HEK293 (cell line): ENCODE measurements at regions not wholly inside any gene's neighbourhood (a gene's known extent, or its start where the extent isn't known, plus 50 kb on each side); places are given as distances from the start of the nearest gene placed in this dataset.

ENCODE experiments used
- CTCF ChIA-PET: fragments of 350-600 bp; formaldehyde crosslinking; extraction: SDS; loops from one replicate; lab custom pipeline; 2021; ENCODE audit warnings: antibody characterized with exemption; lab: Yijun Ruan, JAX
- POLR2A ChIA-PET: fragments of 300-600 bp; formaldehyde crosslinking; extraction: SDS; loops from one replicate; lab custom pipeline; 2020; ENCODE audit warnings: antibody characterized with exemption, inconsistent platforms; lab: Yijun Ruan, JAX
- H3K27ac ChIP-seq: fragments of 200-500 bp; sonication (Bioruptor generic); 2 replicates; pipeline ENCODE4 v1.5.1; 2014; ENCODE audit warnings: low read depth, low read length, control low read depth, inconsistent platforms; ENCODE audit errors: extremely low read depth
- H3K36me3 ChIP-seq, 2 experiments: fragments of 200-500 bp in 1 of 2; sonication (Bioruptor generic) in 1 of 2; 1 replicate in 1 of 2; 2 replicates in 1 of 2; pipeline ENCODE4 v1.5.1; 2014 to 2017; ENCODE audit warnings: inconsistent platforms in 2 of 2, low read length in 2 of 2; ENCODE audit not compliant: control insufficient read depth in 2 of 2, insufficient read depth in 1 of 2
- H3K4me1 ChIP-seq: fragments of 200-500 bp; sonication (Bioruptor generic); 2 replicates; pipeline ENCODE4 v1.5.1; 2014; ENCODE audit warnings: mild to moderate bottlenecking, low read length, inconsistent platforms; ENCODE audit not compliant: control insufficient read depth, insufficient read depth
- H3K4me3 ChIP-seq: 2 replicates; pipeline ENCODE4 v1.5.1; 2011; ENCODE audit warnings: low read depth, mild to moderate bottlenecking, control low read depth, low read length, moderate library complexity
- H3K9me3 ChIP-seq: fragments of 200-500 bp; sonication (Bioruptor generic); 2 replicates; pipeline ENCODE4 v1.5.1; 2014; ENCODE audit warnings: low read depth, low read length, inconsistent platforms; ENCODE audit not compliant: control insufficient read depth, insufficient read depth
- EGR2 ChIP-seq: fragments of 450-650 bp; formaldehyde crosslinking; IDR thresholded peaks from 2 replicates; pipeline ENCODE4 v1.5.1; 2016; ENCODE audit warnings: low read depth, missing biosample characterization, missing genetic modification characterization
- HOXC10 ChIP-seq: sonication (generic); formaldehyde crosslinking; IDR thresholded peaks from 2 replicates; pipeline ENCODE4 v1.8.1; 2023; ENCODE audit warnings: mild to moderate bottlenecking, missing genetic modification reagents
- HOXD13 ChIP-seq: sonication (generic); formaldehyde crosslinking; IDR thresholded peaks from 2 replicates; pipeline ENCODE4 v1.8.0; 2022; ENCODE audit warnings: missing genetic modification reagents, borderline replicate concordance
- OVOL3 ChIP-seq: fragments of 450-650 bp; formaldehyde crosslinking; IDR thresholded peaks from 2 replicates; pipeline ENCODE4 v1.5.1; 2016; ENCODE audit warnings: missing biosample characterization, missing genetic modification characterization
- SALL2 ChIP-seq: fragments of 450-650 bp; formaldehyde crosslinking; IDR thresholded peaks from 2 replicates; pipeline ENCODE4 v1.5.0; 2017; ENCODE audit warnings: missing biosample characterization, mild to moderate bottlenecking, missing genetic modification characterization, borderline replicate concordance
- ZBTB1 ChIP-seq: fragments of 450-650 bp; formaldehyde crosslinking; IDR thresholded peaks from 2 replicates; pipeline ENCODE4 v1.5.1; 2016; ENCODE audit warnings: missing biosample characterization, missing genetic modification characterization
- ZFP37 ChIP-seq: fragments of 450-650 bp; formaldehyde crosslinking; IDR thresholded peaks from 2 replicates; pipeline ENCODE4 v1.5.1; 2016; ENCODE audit warnings: missing biosample characterization, missing genetic modification characterization
- ZNF146 ChIP-seq: fragments of 450-650 bp; formaldehyde crosslinking; IDR thresholded peaks from 2 replicates; pipeline ENCODE4 v1.5.1; 2016; ENCODE audit warnings: missing biosample characterization, missing genetic modification characterization
- ZNF19 ChIP-seq: fragments of 450-650 bp; formaldehyde crosslinking; IDR thresholded peaks from 2 replicates; pipeline ENCODE4; 2016; ENCODE audit warnings: missing biosample characterization, missing genetic modification characterization, low read depth
- ZNF2 ChIP-seq: fragments of 450-650 bp; formaldehyde crosslinking; IDR thresholded peaks from 2 replicates; pipeline ENCODE4 v1.5.1; 2016; ENCODE audit warnings: missing biosample characterization, missing genetic modification characterization
- ZNF214 ChIP-seq: fragments of 450-650 bp; formaldehyde crosslinking; IDR thresholded peaks from 2 replicates; pipeline ENCODE4 v1.5.1; 2017; ENCODE audit warnings: missing biosample characterization, mild to moderate bottlenecking, missing genetic modification characterization, borderline replicate concordance
- ZNF221 ChIP-seq: fragments of 450-650 bp; formaldehyde crosslinking; IDR thresholded peaks from 2 replicates; pipeline ENCODE4 v1.5.1; 2017; ENCODE audit warnings: missing biosample characterization, missing genetic modification characterization, borderline replicate concordance
- ZNF266 ChIP-seq: fragments of 450-650 bp; formaldehyde crosslinking; IDR thresholded peaks from 2 replicates; pipeline ENCODE4 v1.5.1; 2016; ENCODE audit warnings: missing biosample characterization, missing genetic modification characterization, low read depth
- ZNF404 ChIP-seq: fragments of 450-650 bp; formaldehyde crosslinking; IDR thresholded peaks from 2 replicates; pipeline ENCODE4 v1.5.1; 2017; ENCODE audit warnings: missing biosample characterization, missing genetic modification characterization
- ZNF600 ChIP-seq: fragments of 450-650 bp; formaldehyde crosslinking; IDR thresholded peaks from 2 replicates; pipeline ENCODE4 v1.5.1; 2016; ENCODE audit warnings: missing biosample characterization, missing genetic modification characterization
- ZNF624 ChIP-seq: fragments of 450-650 bp; formaldehyde crosslinking; IDR thresholded peaks from 2 replicates; pipeline ENCODE4 v1.5.1; 2017; ENCODE audit warnings: missing biosample characterization, missing genetic modification characterization
- ZNF76 ChIP-seq: fragments of 450-650 bp; formaldehyde crosslinking; IDR thresholded peaks from 2 replicates; pipeline ENCODE4; 2016; ENCODE audit warnings: low read depth, missing biosample characterization, missing genetic modification characterization, borderline replicate concordance
- ZNF777 ChIP-seq: fragments of 450-650 bp; formaldehyde crosslinking; IDR thresholded peaks from 2 replicates; pipeline ENCODE4 v1.5.1; 2017; ENCODE audit warnings: missing biosample characterization, missing genetic modification characterization, borderline replicate concordance
- ZNF791 ChIP-seq: fragments of 450-650 bp; formaldehyde crosslinking; IDR thresholded peaks from 2 replicates; pipeline ENCODE4 v1.5.1; 2016; ENCODE audit warnings: missing biosample characterization, missing genetic modification characterization
- ZSCAN16 ChIP-seq: fragments of 450-650 bp; formaldehyde crosslinking; IDR thresholded peaks from 2 replicates; pipeline ENCODE4 v1.5.1; 2016; ENCODE audit warnings: missing biosample characterization, missing genetic modification characterization
- ZXDB ChIP-seq: fragments of 450-650 bp; formaldehyde crosslinking; IDR thresholded peaks from 2 replicates; pipeline ENCODE4 v1.5.1; 2016; ENCODE audit warnings: missing biosample characterization, missing genetic modification characterization
- TF ChIP-seq, protein P1 (sequence below): fragments of 450-650 bp; formaldehyde crosslinking; optimal IDR thresholded peaks from 2 replicates; pipeline ENCODE3; 2016; ENCODE audit warnings: missing biosample characterization, mild to moderate bottlenecking, missing genetic modification characterization
- TF ChIP-seq, protein P2 (sequence below): fragments of 450-650 bp; formaldehyde crosslinking; IDR thresholded peaks from 2 replicates; pipeline ENCODE4 v1.5.1; 2016; ENCODE audit warnings: missing biosample characterization, missing genetic modification characterization
- TF ChIP-seq, protein P3 (sequence below): fragments of 450-650 bp; formaldehyde crosslinking; IDR thresholded peaks from 2 replicates; pipeline ENCODE4 v1.5.1; 2016; ENCODE audit warnings: missing biosample characterization, missing genetic modification characterization
- TF ChIP-seq, protein P4 (sequence below): fragments of 450-650 bp; formaldehyde crosslinking; IDR thresholded peaks from 2 replicates; pipeline ENCODE4 v1.5.1; 2016; ENCODE audit warnings: missing biosample characterization, missing genetic modification characterization
- TF ChIP-seq, protein P5 (sequence below): fragments of 450-650 bp; formaldehyde crosslinking; IDR thresholded peaks from 2 replicates; pipeline ENCODE4 v1.5.1; 2016; ENCODE audit warnings: missing biosample characterization, missing genetic modification characterization

DNA sequence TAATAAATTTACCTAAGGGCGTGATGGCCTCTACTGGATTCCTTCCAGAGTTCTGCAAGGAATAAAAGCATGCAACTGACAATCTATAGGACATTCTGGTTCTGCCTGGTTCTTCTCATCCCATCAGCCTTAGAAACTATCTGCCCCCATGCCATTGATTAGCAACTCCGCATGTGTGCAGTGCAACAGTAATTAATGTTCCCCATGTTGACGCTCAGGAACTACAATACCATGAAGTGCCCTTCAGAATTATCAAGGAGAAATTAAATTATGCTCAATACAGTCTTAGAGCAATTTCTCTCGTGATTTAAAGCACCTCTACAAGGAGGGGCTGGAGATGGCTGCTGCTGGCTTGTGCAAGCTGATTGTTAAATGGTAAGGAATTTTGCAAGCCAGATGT, 61.7 kb upstream of the MAP4K3 start (continued):
- TF ChIP-seq, protein P1, sequence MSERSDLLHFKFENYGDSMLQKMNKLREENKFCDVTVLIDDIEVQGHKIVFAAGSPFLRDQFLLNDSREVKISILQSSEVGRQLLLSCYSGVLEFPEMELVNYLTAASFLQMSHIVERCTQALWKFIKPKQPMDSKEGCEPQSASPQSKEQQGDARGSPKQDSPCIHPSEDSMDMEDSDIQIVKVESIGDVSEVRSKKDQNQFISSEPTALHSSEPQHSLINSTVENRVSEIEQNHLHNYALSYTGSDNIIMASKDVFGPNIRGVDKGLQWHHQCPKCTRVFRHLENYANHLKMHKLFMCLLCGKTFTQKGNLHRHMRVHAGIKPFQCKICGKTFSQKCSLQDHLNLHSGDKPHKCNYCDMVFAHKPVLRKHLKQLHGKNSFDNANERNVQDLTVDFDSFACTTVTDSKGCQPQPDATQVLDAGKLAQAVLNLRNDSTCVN = no peak
- TF ChIP-seq, protein P2, sequence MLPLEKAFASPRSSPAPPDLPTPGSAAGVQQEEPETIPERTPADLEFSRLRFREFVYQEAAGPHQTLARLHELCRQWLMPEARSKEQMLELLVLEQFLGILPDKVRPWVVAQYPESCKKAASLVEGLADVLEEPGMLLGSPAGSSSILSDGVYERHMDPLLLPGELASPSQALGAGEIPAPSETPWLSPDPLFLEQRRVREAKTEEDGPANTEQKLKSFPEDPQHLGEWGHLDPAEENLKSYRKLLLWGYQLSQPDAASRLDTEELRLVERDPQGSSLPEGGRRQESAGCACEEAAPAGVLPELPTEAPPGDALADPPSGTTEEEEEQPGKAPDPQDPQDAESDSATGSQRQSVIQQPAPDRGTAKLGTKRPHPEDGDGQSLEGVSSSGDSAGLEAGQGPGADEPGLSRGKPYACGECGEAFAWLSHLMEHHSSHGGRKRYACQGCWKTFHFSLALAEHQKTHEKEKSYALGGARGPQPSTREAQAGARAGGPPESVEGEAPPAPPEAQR = no peak
- TF ChIP-seq, protein P3, sequence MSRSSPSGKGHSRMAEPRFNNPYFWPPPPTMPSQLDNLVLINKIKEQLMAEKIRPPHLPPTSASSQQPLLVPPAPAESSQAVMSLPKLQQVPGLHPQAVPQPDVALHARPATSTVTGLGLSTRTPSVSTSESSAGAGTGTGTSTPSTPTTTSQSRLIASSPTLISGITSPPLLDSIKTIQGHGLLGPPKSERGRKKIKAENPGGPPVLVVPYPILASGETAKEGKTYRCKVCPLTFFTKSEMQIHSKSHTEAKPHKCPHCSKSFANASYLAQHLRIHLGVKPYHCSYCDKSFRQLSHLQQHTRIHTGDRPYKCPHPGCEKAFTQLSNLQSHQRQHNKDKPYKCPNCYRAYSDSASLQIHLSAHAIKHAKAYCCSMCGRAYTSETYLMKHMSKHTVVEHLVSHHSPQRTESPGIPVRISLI (tag by site-specific recombination) = no peak
- TF ChIP-seq ZNF221 (tag by site-specific recombination) (no peak), ZNF19 (no peak), HOXC10 (CRISPR knock-in tag) (no peak)
- TF ChIP-seq, protein P4, sequence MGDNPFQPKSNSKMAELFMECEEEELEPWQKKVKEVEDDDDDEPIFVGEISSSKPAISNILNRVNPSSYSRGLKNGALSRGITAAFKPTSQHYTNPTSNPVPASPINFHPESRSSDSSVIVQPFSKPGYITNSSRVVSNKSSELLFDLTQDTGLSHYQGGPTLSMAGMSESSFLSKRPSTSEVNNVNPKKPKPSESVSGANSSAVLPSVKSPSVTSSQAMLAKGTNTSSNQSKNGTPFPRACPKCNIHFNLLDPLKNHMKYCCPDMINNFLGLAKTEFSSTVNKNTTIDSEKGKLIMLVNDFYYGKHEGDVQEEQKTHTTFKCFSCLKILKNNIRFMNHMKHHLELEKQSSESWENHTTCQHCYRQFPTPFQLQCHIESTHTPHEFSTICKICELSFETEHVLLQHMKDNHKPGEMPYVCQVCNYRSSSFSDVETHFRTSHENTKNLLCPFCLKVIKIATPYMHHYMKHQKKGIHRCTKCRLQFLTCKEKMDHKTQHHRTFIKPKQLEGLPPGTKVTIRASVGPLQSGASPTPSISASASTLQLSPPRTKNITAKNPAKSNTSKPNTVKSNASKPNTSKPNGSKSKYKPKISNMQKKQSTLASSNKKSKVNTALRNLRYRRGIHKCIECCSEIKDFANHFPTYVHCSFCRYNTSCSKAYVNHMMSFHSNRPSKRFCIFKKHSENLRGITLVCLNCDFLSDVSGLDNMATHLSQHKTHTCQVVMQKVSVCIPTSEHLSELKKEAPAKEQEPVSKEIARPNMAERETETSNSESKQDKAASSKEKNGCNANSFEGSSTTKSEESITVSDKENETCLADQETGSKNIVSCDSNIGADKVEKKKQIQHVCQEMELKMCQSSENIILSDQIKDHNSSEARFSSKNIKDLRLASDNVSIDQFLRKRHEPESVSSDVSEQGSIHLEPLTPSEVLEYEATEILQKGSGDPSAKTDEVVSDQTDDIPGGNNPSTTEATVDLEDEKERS (tag by site-specific recombination) = no peak

DNA sequence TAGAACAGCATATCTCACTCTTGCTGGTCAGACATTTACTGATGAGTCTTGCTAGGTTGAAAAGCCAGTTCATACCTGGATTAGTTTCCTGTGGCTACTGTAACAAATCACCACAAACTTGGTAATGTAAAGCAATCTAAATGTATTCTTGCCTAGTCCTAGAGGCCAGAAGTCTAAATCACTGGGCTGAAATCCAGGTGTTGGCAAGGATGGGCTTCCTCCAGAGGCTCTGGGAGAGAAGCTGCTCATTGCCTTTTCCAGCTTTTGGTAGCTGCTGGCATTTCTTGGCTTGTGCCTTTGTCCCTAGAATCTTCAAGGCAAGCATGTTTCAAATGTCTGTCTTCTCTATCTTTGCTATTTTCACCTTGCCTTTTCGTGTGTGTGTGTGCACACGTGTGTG, 62.3 kb upstream of the MAP4K3 start:
- Histone ChIP-seq H3K9me3 (no peaks in the 10 kb centered on the region), H3K4me1 (no peaks in the 10 kb centered on the region; the same call in 1 of the 2 replicates), H3K36me3 (no peaks in the 10 kb centered on the region), H3K4me3 (no peak overlapping the region), H3K27ac (no peak overlapping the region)
- TF ChIP-seq ZSCAN16 (no peak), ZNF777 (tag by site-specific recombination) (no peak), ZNF404 (tag by site-specific recombination) (no peak), OVOL3 (tag by site-specific recombination) (no peak), ZNF214 (no peak), ZBTB1 (no peak), ZNF76 (tag by site-specific recombination) (no peak), ZNF2 (tag by site-specific recombination) (no peak), ZXDB (no peak), SALL2 (tag by site-specific recombination) (no peak), EGR2 (tag by site-specific recombination) (no peak), ZNF146 (tag by site-specific recombination) (no peak), HOXD13 (CRISPR knock-in tag) (no peak), ZNF624 (tag by site-specific recombination) (no peak), ZNF266 (tag by site-specific recombination) (no peak), ZNF600 (tag by site-specific recombination) (no peak), ZNF791 (tag by site-specific recombination) (no peak), ZFP37 (no peak)
- TF ChIP-seq, protein P5, sequence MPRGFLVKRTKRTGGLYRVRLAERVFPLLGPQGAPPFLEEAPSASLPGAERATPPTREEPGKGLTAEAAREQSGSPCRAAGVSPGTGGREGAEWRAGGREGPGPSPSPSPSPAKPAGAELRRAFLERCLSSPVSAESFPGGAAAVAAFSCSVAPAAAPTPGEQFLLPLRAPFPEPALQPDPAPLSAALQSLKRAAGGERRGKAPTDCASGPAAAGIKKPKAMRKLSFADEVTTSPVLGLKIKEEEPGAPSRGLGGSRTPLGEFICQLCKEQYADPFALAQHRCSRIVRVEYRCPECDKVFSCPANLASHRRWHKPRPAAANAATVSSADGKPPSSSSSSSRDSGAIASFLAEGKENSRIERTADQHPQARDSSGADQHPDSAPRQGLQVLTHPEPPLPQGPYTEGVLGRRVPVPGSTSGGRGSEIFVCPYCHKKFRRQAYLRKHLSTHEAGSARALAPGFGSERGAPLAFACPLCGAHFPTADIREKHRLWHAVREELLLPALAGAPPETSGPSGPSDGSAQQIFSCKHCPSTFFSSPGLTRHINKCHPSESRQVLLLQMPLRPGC (tag by site-specific recombination) = no peak
- POLR2A ChIA-PET = no interaction called here
- CTCF ChIA-PET = interaction anchor here (0.6 kb wide), 1 partner anchor 1026 kb away, joined by 3 read pairs; no protein-coding TSS in a partner anchor
